PFSK-1 (cell line): ENCODE measurements at regions not wholly inside any gene's neighbourhood (a gene's known extent, or its start where the extent isn't known, plus 50 kb on each side); places are given as distances from the start of the nearest gene placed in this dataset.

Experiments
- FOXP2 ChIP-seq: optimal IDR thresholded peaks from 2 replicates; pipeline ENCODE3; 2011; ENCODE audit warnings: borderline replicate concordance, control low read depth, inconsistent platforms; ENCODE audit not compliant: insufficient read depth; ENCODE audit errors: extremely low read length, extremely low read depth
- POLR2AphosphoS5 ChIP-seq: IDR thresholded peaks from 2 replicates; pipeline ENCODE4 v1.6.1; 2012; ENCODE audit warnings: low read depth, mild to moderate bottlenecking, control low read depth, low read length, moderate library complexity
- REST ChIP-seq, 2 experiments: IDR thresholded peaks; 2 replicates each; pipeline versions ENCODE4 v1.6.1 to v1.8.0; 2011 to 2012; ENCODE audit warnings: low read depth in 2 of 2, low read length in 2 of 2, control low read depth in 1 of 2, inconsistent platforms in 1 of 2, mild to moderate bottlenecking in 1 of 2, moderate library complexity in 1 of 2; ENCODE audit not compliant: insufficient read depth in 1 of 2
- SIN3A ChIP-seq: IDR thresholded peaks from 2 replicates; pipeline ENCODE4 v1.6.1; 2012; ENCODE audit warnings: mild to moderate bottlenecking, low read length, moderate library complexity, borderline replicate concordance; ENCODE audit not compliant: insufficient read depth
- TAF1 ChIP-seq: IDR thresholded peaks from 2 replicates; pipeline ENCODE4 v1.6.1; 2012; ENCODE audit warnings: low read length, control low read depth, borderline replicate concordance; ENCODE audit not compliant: insufficient read depth

- TF ChIP-seq TAF1 (no peak), REST (IDR thresholded peaks at IDR 0.05; ENCODE audit: insufficient read depth in 1 of 2, low read depth in 2 of 2, low read length in 2 of 2) (no peak), SIN3A (no peak), POLR2AphosphoS5 (no peak), FOXP2 (no peak)
These were observed 180.0 kb upstream of the DUSP10 start for GRCh38 chr1:221921936-221922335.
